ENCODE measurements at regions not wholly inside any gene's neighbourhood (a gene's known extent, or its start where the extent isn't known, plus 50 kb on each side); places are given as distances from the start of the nearest gene placed in this dataset.

DNA sequence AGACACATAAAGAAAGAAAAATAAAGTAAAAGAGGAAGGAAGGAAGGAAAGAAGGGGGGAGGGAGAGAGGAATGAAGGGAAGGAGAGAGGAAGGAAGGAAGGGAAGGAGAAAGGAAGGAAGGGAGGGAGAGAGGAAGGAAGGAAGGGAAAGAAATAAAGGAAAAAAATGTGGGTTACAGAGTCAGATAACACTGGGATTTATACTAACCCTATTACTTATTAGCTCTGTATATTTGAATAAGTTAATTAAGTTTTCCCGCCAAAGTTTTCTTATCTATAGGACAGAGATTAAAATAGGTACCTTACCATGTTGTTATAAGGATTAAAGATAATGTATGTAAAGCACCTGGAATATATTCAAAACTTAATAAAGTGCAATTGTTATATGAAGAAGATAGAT, 439.3 kb upstream of the KCNMB2 start:
- H3K4me2 ChIP-seq (ENCODE audit: low read length) = no peak overlapping the region
- no peak overlapping the region for H3K9ac ChIP-seq (ENCODE audit: low read length)
- no peaks in the 10 kb centered on the region for H3F3A ChIP-seq (ENCODE audit: insufficient read depth, low read length, poor library complexity, severe bottlenecking)
- H3K27me3 ChIP-seq (ENCODE audit: insufficient read depth, low read depth, low read length) = no peaks in the 10 kb centered on the region
- no peaks in the 10 kb centered on the region for H3K36me3 ChIP-seq (ENCODE audit: insufficient read depth, low read length)
- H3K4me3 ChIP-seq (ENCODE audit: low read length) = no peak overlapping the region
- no peak for TF ChIP-seq POLR2AphosphoS5 (IDR thresholded peaks at IDR 0.05)
- TF ChIP-seq SMC3 (conservative IDR thresholded peaks at IDR 0.05; ENCODE audit: poor library complexity) = no peak
- TF ChIP-seq TAF1 (IDR thresholded peaks at IDR 0.05; ENCODE audit: low read depth) = no peak
- TF ChIP-seq, protein P1, sequence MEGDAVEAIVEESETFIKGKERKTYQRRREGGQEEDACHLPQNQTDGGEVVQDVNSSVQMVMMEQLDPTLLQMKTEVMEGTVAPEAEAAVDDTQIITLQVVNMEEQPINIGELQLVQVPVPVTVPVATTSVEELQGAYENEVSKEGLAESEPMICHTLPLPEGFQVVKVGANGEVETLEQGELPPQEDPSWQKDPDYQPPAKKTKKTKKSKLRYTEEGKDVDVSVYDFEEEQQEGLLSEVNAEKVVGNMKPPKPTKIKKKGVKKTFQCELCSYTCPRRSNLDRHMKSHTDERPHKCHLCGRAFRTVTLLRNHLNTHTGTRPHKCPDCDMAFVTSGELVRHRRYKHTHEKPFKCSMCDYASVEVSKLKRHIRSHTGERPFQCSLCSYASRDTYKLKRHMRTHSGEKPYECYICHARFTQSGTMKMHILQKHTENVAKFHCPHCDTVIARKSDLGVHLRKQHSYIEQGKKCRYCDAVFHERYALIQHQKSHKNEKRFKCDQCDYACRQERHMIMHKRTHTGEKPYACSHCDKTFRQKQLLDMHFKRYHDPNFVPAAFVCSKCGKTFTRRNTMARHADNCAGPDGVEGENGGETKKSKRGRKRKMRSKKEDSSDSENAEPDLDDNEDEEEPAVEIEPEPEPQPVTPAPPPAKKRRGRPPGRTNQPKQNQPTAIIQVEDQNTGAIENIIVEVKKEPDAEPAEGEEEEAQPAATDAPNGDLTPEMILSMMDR (IDR thresholded peaks at IDR 0.05; ENCODE audit: poor library complexity, severe bottlenecking) = no peak
- no peak for TF ChIP-seq RAD21 (conservative IDR thresholded peaks at IDR 0.05)
- no peak for TF ChIP-seq EZH2 (IDR thresholded peaks at IDR 0.05; ENCODE audit: borderline replicate concordance, insufficient read depth, low read length, poor library complexity, severe bottlenecking)
- no peak for TF ChIP-seq MXI1 (conservative IDR thresholded peaks at IDR 0.05; ENCODE audit: poor library complexity, severe bottlenecking)
- TF ChIP-seq, protein P2, sequence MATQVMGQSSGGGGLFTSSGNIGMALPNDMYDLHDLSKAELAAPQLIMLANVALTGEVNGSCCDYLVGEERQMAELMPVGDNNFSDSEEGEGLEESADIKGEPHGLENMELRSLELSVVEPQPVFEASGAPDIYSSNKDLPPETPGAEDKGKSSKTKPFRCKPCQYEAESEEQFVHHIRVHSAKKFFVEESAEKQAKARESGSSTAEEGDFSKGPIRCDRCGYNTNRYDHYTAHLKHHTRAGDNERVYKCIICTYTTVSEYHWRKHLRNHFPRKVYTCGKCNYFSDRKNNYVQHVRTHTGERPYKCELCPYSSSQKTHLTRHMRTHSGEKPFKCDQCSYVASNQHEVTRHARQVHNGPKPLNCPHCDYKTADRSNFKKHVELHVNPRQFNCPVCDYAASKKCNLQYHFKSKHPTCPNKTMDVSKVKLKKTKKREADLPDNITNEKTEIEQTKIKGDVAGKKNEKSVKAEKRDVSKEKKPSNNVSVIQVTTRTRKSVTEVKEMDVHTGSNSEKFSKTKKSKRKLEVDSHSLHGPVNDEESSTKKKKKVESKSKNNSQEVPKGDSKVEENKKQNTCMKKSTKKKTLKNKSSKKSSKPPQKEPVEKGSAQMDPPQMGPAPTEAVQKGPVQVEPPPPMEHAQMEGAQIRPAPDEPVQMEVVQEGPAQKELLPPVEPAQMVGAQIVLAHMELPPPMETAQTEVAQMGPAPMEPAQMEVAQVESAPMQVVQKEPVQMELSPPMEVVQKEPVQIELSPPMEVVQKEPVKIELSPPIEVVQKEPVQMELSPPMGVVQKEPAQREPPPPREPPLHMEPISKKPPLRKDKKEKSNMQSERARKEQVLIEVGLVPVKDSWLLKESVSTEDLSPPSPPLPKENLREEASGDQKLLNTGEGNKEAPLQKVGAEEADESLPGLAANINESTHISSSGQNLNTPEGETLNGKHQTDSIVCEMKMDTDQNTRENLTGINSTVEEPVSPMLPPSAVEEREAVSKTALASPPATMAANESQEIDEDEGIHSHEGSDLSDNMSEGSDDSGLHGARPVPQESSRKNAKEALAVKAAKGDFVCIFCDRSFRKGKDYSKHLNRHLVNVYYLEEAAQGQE (IDR thresholded peaks at IDR 0.05; ENCODE audit: borderline replicate concordance) = no peak
- TF ChIP-seq EP300 (conservative IDR thresholded peaks at IDR 0.05; ENCODE audit: poor library complexity, severe bottlenecking) = no peak
- no peaks in the 10 kb centered on the region for H3K9me2 ChIP-seq (ENCODE audit: insufficient read depth, low read length)
- peaks cover 4% of the 10 kb centered on the region for H3K9me3 ChIP-seq (ENCODE audit: low read length)
- no peak overlapping the region for H2AFZ ChIP-seq (ENCODE audit: low read depth, low read length)
- H3K27ac ChIP-seq (ENCODE audit: low read length) = no peak overlapping the region
- H3K79me2 ChIP-seq (replicated peaks; ENCODE audit: insufficient read depth, low read length) = no peaks in the 10 kb centered on the region
- no peaks in the 10 kb centered on the region for H4K20me1 ChIP-seq (ENCODE audit: insufficient read depth)

DNA sequence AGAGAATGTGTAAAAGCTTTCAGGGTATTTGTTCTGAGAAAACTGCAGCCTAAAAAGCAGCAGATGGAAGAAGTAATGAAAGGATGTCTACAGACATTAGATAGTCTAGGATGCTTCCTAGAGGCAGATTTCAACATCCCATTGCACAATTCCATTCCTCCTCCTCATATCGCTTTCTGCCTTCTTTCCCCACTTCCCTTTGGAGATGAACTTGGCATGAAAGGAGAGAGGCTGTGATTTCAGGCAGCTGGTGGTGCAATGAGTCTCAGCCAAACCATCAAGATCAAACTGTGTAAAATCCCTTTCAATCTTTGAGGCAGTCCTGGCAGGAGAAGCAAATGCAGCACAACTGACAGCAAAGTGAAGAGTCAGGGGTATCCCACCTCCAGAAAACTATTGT, 438.7 kb upstream of the KCNMB2 start:
- TF ChIP-seq RAD21 (conservative IDR thresholded peaks at IDR 0.05) (peak; percentile 35), POLR2AphosphoS5 (IDR thresholded peaks at IDR 0.05) (no peak), SMC3 (conservative IDR thresholded peaks at IDR 0.05; ENCODE audit: poor library complexity) (peak; percentile 15)
- Histone ChIP-seq H3K9me3 (ENCODE audit: low read length) (peaks cover 4% of the 10 kb centered on the region), H3K4me3 (ENCODE audit: low read length) (no peak overlapping the region), H3K9me2 (ENCODE audit: insufficient read depth, low read length) (no peaks in the 10 kb centered on the region), H3K27me3 (ENCODE audit: insufficient read depth, low read depth, low read length) (no peaks in the 10 kb centered on the region), H3K79me2 (replicated peaks; ENCODE audit: insufficient read depth, low read length) (no peaks in the 10 kb centered on the region), H3K4me2 (ENCODE audit: low read length) (no peak overlapping the region), H3K36me3 (ENCODE audit: insufficient read depth, low read length) (no peaks in the 10 kb centered on the region), H2AFZ (ENCODE audit: low read depth, low read length) (no peak overlapping the region), H4K20me1 (ENCODE audit: insufficient read depth) (no peaks in the 10 kb centered on the region), H3F3A (ENCODE audit: insufficient read depth, low read length, poor library complexity, severe bottlenecking) (no peaks in the 10 kb centered on the region), H3K27ac (ENCODE audit: low read length) (no peak overlapping the region), H3K9ac (ENCODE audit: low read length) (no peak overlapping the region)

DNA sequence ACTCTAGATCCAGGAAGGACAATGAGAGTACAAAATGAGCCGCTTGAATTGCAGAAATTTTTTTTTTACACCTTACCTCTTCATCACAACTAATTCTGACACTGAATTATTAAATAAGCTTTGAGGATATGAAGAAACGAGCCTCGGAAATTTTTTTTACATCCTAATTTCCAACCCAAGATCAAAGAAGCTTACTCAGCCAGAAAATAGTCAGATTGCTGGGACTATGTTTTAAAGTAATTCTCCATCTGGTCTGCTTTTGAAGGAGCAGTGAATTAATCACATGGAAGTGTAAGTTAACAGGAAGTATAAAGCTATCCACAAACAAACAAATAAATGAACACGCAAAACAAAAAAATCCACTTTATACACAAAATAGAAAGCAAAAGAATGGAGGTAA, 437.0 kb upstream of the KCNMB2 start:
- TF ChIP-seq MXI1 (conservative IDR thresholded peaks at IDR 0.05; ENCODE audit: poor library complexity, severe bottlenecking) (no peak), EP300 (conservative IDR thresholded peaks at IDR 0.05; ENCODE audit: poor library complexity, severe bottlenecking) (peak; percentile 5)
- TF ChIP-seq, protein P1 (IDR thresholded peaks at IDR 0.05; ENCODE audit: poor library complexity, severe bottlenecking) = no peak
- Histone ChIP-seq H3K9me3 (ENCODE audit: low read length) (peaks cover 4% of the 10 kb centered on the region), H3K27ac (ENCODE audit: low read length) (peak overlapping the region; percentile 33)

More for the DNA sequence above, 437.0 kb upstream of the KCNMB2 start:
- Histone ChIP-seq H3K4me3 (ENCODE audit: low read length) (no peak overlapping the region), H3K79me2 (replicated peaks; ENCODE audit: insufficient read depth, low read length) (no peaks in the 10 kb centered on the region), H3K4me2 (ENCODE audit: low read length) (no peak overlapping the region), H3K36me3 (ENCODE audit: insufficient read depth, low read length) (no peaks in the 10 kb centered on the region), H2AFZ (ENCODE audit: low read depth, low read length) (no peak overlapping the region), H3K9ac (ENCODE audit: low read length) (no peak overlapping the region), H3K27me3 (ENCODE audit: insufficient read depth, low read depth, low read length) (no peaks in the 10 kb centered on the region), H3K9me2 (ENCODE audit: insufficient read depth, low read length) (no peaks in the 10 kb centered on the region), H4K20me1 (ENCODE audit: insufficient read depth) (no peaks in the 10 kb centered on the region), H3F3A (ENCODE audit: insufficient read depth, low read length, poor library complexity, severe bottlenecking) (no peaks in the 10 kb centered on the region)

Data from neural cell (in vitro differentiated cells).